Neural progenitor cell (in vitro differentiated cells): ENCODE measurements at regions not wholly inside any gene's neighbourhood (a gene's known extent, or its start where the extent isn't known, plus 50 kb on each side); places are given as distances from the start of the nearest gene placed in this dataset.
A peak's percentile ranks its signal among the peaks of the same experiment; 100 is the strongest.

Experiments used
- DNase-seq: peaks from one replicate; pipeline ENCODE4 v3.0.0-alpha.2; 2016; ENCODE audit warnings: low spot score
- H2AFZ ChIP-seq: fragments of 200-600 bp; sonication (generic); replicated peaks from 2 replicates; pipeline ENCODE4 v1.6.1; 2016; ENCODE audit warnings: antibody characterized with exemption
- H3F3A ChIP-seq: fragments of 200-600 bp; sonication (generic); 2 replicates; pipeline ENCODE4 v1.6.1; 2016; ENCODE audit warnings: antibody characterized with exemption, low read depth
- H3K27ac ChIP-seq: fragments of 200-600 bp; sonication (generic); 2 replicates; pipeline ENCODE4 v1.5.1; 2016; ENCODE audit warnings: mild to moderate bottlenecking
- H3K27me3 ChIP-seq: fragments of 200-600 bp; sonication (generic); 2 replicates; pipeline ENCODE4 v1.6.1; 2016; ENCODE audit warnings: mild to moderate bottlenecking, moderate library complexity
- H3K36me3 ChIP-seq: fragments of 200-600 bp; sonication (generic); 2 replicates; pipeline ENCODE4 v1.5.1; 2016
- H3K4me1 ChIP-seq: fragments of 200-600 bp; sonication (generic); 2 replicates; pipeline ENCODE4 v1.6.1; 2016; ENCODE audit warnings: mixed run types
- H3K4me2 ChIP-seq: fragments of 200-600 bp; sonication (generic); 2 replicates; pipeline ENCODE4 v1.6.1; 2016
- H3K4me3 ChIP-seq: fragments of 200-600 bp; sonication (generic); 2 replicates; pipeline ENCODE4 v1.5.1; 2016
- H3K79me2 ChIP-seq: fragments of 200-600 bp; sonication (generic); 2 replicates; pipeline ENCODE4 v1.6.1; 2016; ENCODE audit warnings: low read depth
- H3K9ac ChIP-seq: fragments of 200-600 bp; sonication (generic); 2 replicates; pipeline ENCODE4 v1.6.1; 2016
- H3K9me3 ChIP-seq: fragments of 200-600 bp; sonication (generic); 2 replicates; pipeline ENCODE4 v1.5.1; 2016; ENCODE audit warnings: low read depth
- H4K20me1 ChIP-seq: fragments of 200-600 bp; sonication (generic); 2 replicates; pipeline ENCODE4 v1.6.1; 2016; ENCODE audit warnings: low read depth
- H3K27ac Mint-ChIP-seq: 3 replicates; pipeline ENCODE4 v1.8.0; 2021; ENCODE audit warnings: mixed read lengths
- H3K27me3 Mint-ChIP-seq: 2 replicates; pipeline ENCODE4 v1.8.0; 2022; ENCODE audit warnings: low read depth, mild to moderate bottlenecking, inconsistent platforms, moderate library complexity, mixed read lengths; ENCODE audit not compliant: insufficient read depth
- H3K36me3 Mint-ChIP-seq: 3 replicates; pipeline ENCODE4 v1.8.0; 2021; ENCODE audit warnings: mixed read lengths
- H3K4me1 Mint-ChIP-seq: 3 replicates; pipeline ENCODE4 v1.8.0; 2021; ENCODE audit warnings: mixed read lengths
- H3K4me3 Mint-ChIP-seq: 3 replicates; pipeline ENCODE4 v1.8.0; 2021; ENCODE audit warnings: mild to moderate bottlenecking, moderate library complexity, mixed read lengths
- H3K9me3 Mint-ChIP-seq: 3 replicates; pipeline ENCODE4 v1.8.0; 2020; ENCODE audit warnings: mixed read lengths
- CTCF ChIP-seq: fragments of 200-600 bp; sonication (generic); IDR thresholded peaks from 2 replicates; pipeline ENCODE4 v1.5.1; 2017; ENCODE audit warnings: antibody characterized with exemption, mild to moderate bottlenecking
- EZH2 ChIP-seq: fragments of 200-600 bp; sonication (generic); IDR thresholded peaks from 2 replicates; pipeline ENCODE4 v1.6.1; 2017; ENCODE audit warnings: antibody characterized with exemption, mild to moderate bottlenecking, moderate library complexity
- EZH2phosphoT487 ChIP-seq: fragments of 200-600 bp; sonication (generic); IDR thresholded peaks from 2 replicates; pipeline ENCODE4 v1.6.1; 2017; ENCODE audit warnings: antibody characterized with exemption

- Histone ChIP-seq H3K9me3 (no peaks in the 10 kb centered on the region), H3K27ac (no peak overlapping the region), H3K4me3 (no peak overlapping the region), H3K4me2 (no peak overlapping the region), H3K9ac (no peak overlapping the region), H4K20me1 (no peaks in the 10 kb centered on the region), H3K79me2 (no peaks in the 10 kb centered on the region), H3K36me3 (no peaks in the 10 kb centered on the region), H3K4me1 (peaks cover 10% of the 10 kb centered on the region), H3K27me3 (no peaks in the 10 kb centered on the region), H2AFZ (no peak overlapping the region), H3F3A (no peaks in the 10 kb centered on the region)
- Mint-ChIP-seq H3K4me1 (peaks cover 2% of the 10 kb centered on the region), H3K9me3 (peaks cover 3% of the 10 kb centered on the region), H3K36me3 (no peaks in the 10 kb centered on the region), H3K27ac (no peak overlapping the region), H3K4me3 (no peak overlapping the region), H3K27me3 (no peaks in the 10 kb centered on the region)
- DNase-seq: no peak
- no peak for TF ChIP-seq EZH2
- no peak for TF ChIP-seq EZH2phosphoT487
- no peak for TF ChIP-seq CTCF
Measured at GRCh38 chr6:112842330-112842685, 495.2 kb downstream of the RFPL4B start.

- Histone ChIP-seq H3K9ac (no peak overlapping the region), H3K4me3 (no peak overlapping the region), H4K20me1 (no peaks in the 10 kb centered on the region), H3K9me3 (no peaks in the 10 kb centered on the region), H2AFZ (peak overlapping the region; percentile 66), H3F3A (no peaks in the 10 kb centered on the region), H3K79me2 (no peaks in the 10 kb centered on the region), H3K4me1 (no peaks in the 10 kb centered on the region), H3K27ac (no peak overlapping the region), H3K27me3 (no peaks in the 10 kb centered on the region), H3K36me3 (no peaks in the 10 kb centered on the region), H3K4me2 (no peak overlapping the region)
- Mint-ChIP-seq H3K9me3 (peaks cover 3% of the 10 kb centered on the region), H3K36me3 (no peaks in the 10 kb centered on the region), H3K4me1 (peaks cover 2% of the 10 kb centered on the region), H3K27ac (no peak overlapping the region), H3K4me3 (no peak overlapping the region), H3K27me3 (no peaks in the 10 kb centered on the region)
- TF ChIP-seq EZH2 (no peak), CTCF (no peak), EZH2phosphoT487 (no peak)
- no peak for DNase-seq
Measured at GRCh38 chr6:112846681-112847080, 499.6 kb downstream of the RFPL4B start.

- no peaks in the 10 kb centered on the region for H4K20me1 ChIP-seq
Measured at GRCh38 chr6:112851146-112851545, 504.0 kb downstream of the RFPL4B start.

More at GRCh38 chr6:112851146-112851545, 504.0 kb downstream of the RFPL4B start:
- no peak overlapping the region for H3K27ac ChIP-seq
- H3K36me3 ChIP-seq: no peaks in the 10 kb centered on the region
- H3K27me3 ChIP-seq: no peaks in the 10 kb centered on the region
- peaks cover 2% of the 10 kb centered on the region for H3K4me1 Mint-ChIP-seq
- H3K4me3 ChIP-seq: no peak overlapping the region
- H3K4me1 ChIP-seq: no peaks in the 10 kb centered on the region
- no peaks in the 10 kb centered on the region for H3K36me3 Mint-ChIP-seq
- H3K27ac Mint-ChIP-seq: no peak overlapping the region
- TF ChIP-seq EZH2phosphoT487 (no peak), CTCF (no peak), EZH2 (no peak)
- no peak overlapping the region for H3K9ac ChIP-seq
- H3K4me2 ChIP-seq: no peak overlapping the region
- no peaks in the 10 kb centered on the region for H3K9me3 Mint-ChIP-seq
- H3K9me3 ChIP-seq: no peaks in the 10 kb centered on the region
- H2AFZ ChIP-seq: no peak overlapping the region
- no peaks in the 10 kb centered on the region for H3F3A ChIP-seq
- no peaks in the 10 kb centered on the region for H3K27me3 Mint-ChIP-seq
- H3K4me3 Mint-ChIP-seq: no peak overlapping the region
- H3K79me2 ChIP-seq: no peaks in the 10 kb centered on the region
- DNase-seq: no peak
